Retinal pigment epithelial cell (primary cell): ENCODE measurements at regions not wholly inside any gene's neighbourhood (a gene's known extent, or its start where the extent isn't known, plus 50 kb on each side); places are given as distances from the start of the nearest gene placed in this dataset.
"Not testable (repeated sequence)": the region's sequence is repeated elsewhere in the genome, so short reads cannot be mapped to it uniquely, and the experiment has no call there.

Experiments used
- DNase-seq: peaks from one replicate; pipeline ENCODE4 v3.0.0-alpha.2; 2010; ENCODE audit warnings: low read depth
- H3K4me3 ChIP-seq: 2 replicates; pipeline ENCODE4 v1.5.1; 2011; ENCODE audit warnings: mild to moderate bottlenecking, low read length, control low read depth, moderate library complexity
- TF ChIP-seq, protein P1 (sequence below): conservative IDR thresholded peaks from 2 replicates; pipeline ENCODE4 v1.5.1; 2011; ENCODE audit warnings: low read depth, low read length, control low read depth, inconsistent platforms

DNA sequence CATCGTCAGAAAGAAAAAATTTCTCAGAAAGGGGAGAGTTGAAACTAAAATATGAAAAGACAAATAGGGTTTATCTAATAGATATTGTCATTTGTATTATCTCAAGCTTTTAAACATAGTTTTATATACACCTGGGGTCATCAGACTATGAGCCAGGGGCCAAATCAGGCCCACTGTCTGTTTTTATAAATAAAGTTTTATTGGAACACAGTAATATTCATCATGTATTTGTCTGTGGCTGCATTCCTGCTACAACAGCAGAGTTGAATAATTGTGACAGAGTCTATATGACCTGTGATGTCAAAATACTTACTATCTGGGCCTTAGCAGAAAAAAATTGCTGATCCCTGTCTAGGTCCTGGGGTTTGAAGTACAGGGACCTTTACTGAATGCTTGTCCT, 120.5 kb upstream of the RUNX1 start:
- TF ChIP-seq, protein P1, sequence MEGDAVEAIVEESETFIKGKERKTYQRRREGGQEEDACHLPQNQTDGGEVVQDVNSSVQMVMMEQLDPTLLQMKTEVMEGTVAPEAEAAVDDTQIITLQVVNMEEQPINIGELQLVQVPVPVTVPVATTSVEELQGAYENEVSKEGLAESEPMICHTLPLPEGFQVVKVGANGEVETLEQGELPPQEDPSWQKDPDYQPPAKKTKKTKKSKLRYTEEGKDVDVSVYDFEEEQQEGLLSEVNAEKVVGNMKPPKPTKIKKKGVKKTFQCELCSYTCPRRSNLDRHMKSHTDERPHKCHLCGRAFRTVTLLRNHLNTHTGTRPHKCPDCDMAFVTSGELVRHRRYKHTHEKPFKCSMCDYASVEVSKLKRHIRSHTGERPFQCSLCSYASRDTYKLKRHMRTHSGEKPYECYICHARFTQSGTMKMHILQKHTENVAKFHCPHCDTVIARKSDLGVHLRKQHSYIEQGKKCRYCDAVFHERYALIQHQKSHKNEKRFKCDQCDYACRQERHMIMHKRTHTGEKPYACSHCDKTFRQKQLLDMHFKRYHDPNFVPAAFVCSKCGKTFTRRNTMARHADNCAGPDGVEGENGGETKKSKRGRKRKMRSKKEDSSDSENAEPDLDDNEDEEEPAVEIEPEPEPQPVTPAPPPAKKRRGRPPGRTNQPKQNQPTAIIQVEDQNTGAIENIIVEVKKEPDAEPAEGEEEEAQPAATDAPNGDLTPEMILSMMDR = no peak

DNA sequence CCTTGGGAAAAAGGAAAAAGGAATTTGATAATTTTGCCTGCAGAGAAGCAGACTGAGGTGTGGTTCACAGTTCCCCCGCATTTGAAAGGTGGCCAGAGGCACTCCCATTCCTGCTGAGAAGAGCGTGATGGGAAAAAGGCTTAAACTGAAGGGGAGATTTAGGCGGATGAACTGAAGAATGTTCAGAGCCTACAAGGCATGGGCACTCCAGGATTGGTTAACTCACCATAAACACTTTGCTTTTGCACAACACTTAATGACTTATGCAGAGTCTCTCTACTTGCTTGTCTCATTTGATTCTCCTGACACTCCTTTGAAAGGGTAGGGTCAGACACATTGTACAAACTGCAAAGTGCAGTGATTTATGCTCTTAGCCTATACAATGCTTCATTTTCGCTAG, 119.6 kb upstream of the RUNX1 start:
- TF ChIP-seq, protein P1 = no peak

More for the DNA sequence above, 120.5 kb upstream of the RUNX1 start:
- no peak overlapping the region for H3K4me3 ChIP-seq
- DNase-seq = no peak

DNA sequence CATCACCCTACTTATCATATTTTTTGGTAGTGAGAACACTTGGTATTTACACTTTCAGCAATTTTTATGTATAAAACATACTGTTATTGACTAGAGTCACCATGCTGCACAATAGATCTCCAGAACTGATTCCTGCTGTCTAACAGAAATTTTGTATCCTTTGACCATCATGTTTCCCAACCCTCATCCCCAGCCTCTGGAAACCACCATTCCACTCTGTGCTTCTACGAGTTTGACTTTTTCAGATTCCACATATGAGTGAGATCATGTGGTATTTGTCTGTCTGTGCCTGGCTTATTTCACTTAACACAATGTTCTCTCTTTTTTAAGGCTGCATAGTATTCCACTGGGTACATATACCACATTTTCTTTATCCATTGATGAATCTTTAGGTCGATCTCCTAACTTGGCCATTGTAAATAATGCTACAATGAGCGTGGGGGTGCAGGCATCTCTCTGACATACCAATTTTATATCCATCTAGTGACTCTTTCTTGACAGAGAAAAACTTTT, 115.9 kb upstream of the RUNX1 start:
- H3K4me3 ChIP-seq = no peak overlapping the region
- TF ChIP-seq, protein P1 = no peak
- no peak for DNase-seq

More for the DNA sequence above, 119.6 kb upstream of the RUNX1 start:
- DNase-seq = peak; percentile 79
- H3K4me3 ChIP-seq = no peak overlapping the region

DNA sequence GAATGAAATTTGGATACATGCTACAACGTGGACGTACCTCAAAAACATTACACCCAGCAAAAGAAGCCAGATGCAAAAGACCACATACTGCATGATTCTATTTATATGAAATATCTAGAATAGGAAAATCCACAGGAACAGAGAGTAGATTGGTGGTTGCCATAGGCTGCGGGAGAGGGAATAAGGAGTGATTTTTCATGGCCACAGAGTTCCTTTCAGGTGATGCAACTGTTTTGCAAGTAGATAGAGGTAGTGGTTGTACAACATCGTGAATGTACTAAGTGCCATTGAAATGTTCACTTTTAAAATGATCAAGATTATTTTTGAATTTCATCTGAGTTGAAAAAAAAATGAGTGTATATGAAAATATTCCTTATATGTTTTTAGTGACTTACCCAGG, 115.3 kb upstream of the RUNX1 start:
- no peak overlapping the region for H3K4me3 ChIP-seq
- TF ChIP-seq, protein P1 = no peak
- DNase-seq = no peak

DNA sequence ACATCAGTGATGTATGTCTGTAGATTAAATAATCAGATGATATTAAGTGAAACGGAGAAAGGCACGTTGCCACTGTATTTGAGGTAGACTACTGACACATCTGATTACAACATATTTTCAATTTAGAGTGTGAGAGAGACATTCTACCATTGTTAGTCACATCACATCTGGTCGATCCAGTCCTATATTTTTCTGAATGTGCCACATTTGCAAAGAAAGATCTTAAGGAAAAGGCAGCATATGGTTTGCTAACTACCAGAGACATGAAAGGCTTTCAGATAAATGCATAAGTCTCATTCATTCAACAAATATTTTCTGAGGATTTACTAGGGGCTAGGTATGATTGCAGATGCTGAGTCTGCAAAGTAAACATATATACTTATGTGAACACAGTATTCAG, 114.3 kb upstream of the RUNX1 start:
- TF ChIP-seq, protein P1 = no peak
- DNase-seq = no peak
- no peak overlapping the region for H3K4me3 ChIP-seq

DNA sequence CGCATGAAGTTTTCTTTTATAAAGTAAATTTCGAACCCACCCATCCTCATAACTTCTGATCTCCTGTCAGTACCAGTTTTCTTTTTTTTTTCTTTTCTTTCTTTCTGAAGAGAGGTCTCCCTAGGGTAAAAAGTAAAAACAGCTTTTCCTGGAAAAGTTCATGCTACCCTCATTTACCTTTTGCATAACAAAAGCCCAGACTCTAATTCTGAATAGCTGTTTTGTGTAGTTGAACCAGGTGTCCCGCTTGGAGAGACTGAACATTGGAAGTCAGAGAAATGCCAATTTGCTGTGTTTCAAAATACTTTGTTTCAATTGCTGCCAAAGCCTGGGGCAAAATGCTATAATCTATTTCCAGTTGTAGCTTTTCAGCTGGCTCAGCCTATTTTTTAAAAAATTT, 113.7 kb upstream of the RUNX1 start:
- no peak overlapping the region for H3K4me3 ChIP-seq
- TF ChIP-seq, protein P1 = no peak
- no peak for DNase-seq

DNA sequence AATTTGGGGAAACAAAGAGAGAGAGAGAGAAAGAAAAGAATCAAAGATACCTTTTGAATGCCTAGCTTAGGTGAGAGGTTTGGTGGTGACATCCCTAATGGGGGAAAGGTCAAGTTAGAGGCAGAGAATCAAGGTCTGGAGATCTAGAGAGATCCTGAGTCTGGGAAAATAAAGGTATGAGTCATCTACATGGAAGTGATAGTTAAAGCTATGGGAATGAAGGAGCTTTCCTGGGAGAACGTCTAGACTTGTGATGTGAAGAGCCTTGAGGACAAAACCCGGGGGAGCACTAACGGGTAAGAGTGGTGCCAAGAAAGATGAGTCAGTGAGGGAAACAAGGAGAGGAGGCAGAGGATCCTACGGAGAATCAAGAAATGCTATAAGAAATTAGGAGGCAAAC, 110.8 kb upstream of the RUNX1 start:
- H3K4me3 ChIP-seq = no peak overlapping the region
- TF ChIP-seq, protein P1 = no peak
- DNase-seq = no peak

DNA sequence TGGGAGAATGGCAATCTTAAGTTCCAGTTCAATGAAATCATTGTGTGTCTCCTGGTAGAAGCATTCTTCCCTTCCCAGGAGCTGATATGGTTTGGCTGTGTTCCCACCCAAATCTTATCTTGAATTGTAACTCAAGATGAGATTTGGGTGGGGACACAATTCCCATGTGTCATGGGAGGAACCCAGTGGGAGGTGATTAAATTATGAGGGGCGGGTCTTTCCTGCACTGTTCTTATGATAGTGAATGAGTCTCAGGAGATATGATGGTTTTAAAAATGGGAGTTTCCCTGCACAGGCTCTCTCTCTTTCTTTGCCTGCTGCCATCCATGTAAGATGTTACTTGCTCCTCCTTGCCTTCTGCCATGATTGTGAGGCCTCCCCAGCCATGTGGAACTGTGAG, 108.3 kb upstream of the RUNX1 start:
- H3K4me3 ChIP-seq, DNase-seq: not testable (repeated sequence)
